HEK293 (cell line): ENCODE measurements at regions not wholly inside any gene's neighbourhood (a gene's known extent, or its start where the extent isn't known, plus 50 kb on each side); places are given as distances from the start of the nearest gene placed in this dataset.

ENCODE experiments used
- CTCF ChIA-PET: fragments of 350-600 bp; formaldehyde crosslinking; extraction: SDS; loops from one replicate; lab custom pipeline; 2021; ENCODE audit warnings: antibody characterized with exemption; lab: Yijun Ruan, JAX
- POLR2A ChIA-PET: fragments of 300-600 bp; formaldehyde crosslinking; extraction: SDS; loops from one replicate; lab custom pipeline; 2020; ENCODE audit warnings: antibody characterized with exemption, inconsistent platforms; lab: Yijun Ruan, JAX
- H3K27ac ChIP-seq: fragments of 200-500 bp; sonication (Bioruptor generic); 2 replicates; pipeline ENCODE4 v1.5.1; 2014; ENCODE audit warnings: low read depth, low read length, control low read depth, inconsistent platforms; ENCODE audit errors: extremely low read depth
- H3K36me3 ChIP-seq, 2 experiments: fragments of 200-500 bp in 1 of 2; sonication (Bioruptor generic) in 1 of 2; 1 replicate in 1 of 2; 2 replicates in 1 of 2; pipeline ENCODE4 v1.5.1; 2014 to 2017; ENCODE audit warnings: inconsistent platforms in 2 of 2, low read length in 2 of 2; ENCODE audit not compliant: control insufficient read depth in 2 of 2, insufficient read depth in 1 of 2
- H3K4me1 ChIP-seq: fragments of 200-500 bp; sonication (Bioruptor generic); 2 replicates; pipeline ENCODE4 v1.5.1; 2014; ENCODE audit warnings: mild to moderate bottlenecking, low read length, inconsistent platforms; ENCODE audit not compliant: control insufficient read depth, insufficient read depth
- H3K4me3 ChIP-seq: 2 replicates; pipeline ENCODE4 v1.5.1; 2011; ENCODE audit warnings: low read depth, mild to moderate bottlenecking, control low read depth, low read length, moderate library complexity
- H3K9me3 ChIP-seq: fragments of 200-500 bp; sonication (Bioruptor generic); 2 replicates; pipeline ENCODE4 v1.5.1; 2014; ENCODE audit warnings: low read depth, low read length, inconsistent platforms; ENCODE audit not compliant: control insufficient read depth, insufficient read depth
- IKZF3 ChIP-seq: fragments of 450-650 bp; IDR thresholded peaks from 2 replicates; pipeline ENCODE4 v1.5.0; 2018; ENCODE audit warnings: missing biosample characterization, mild to moderate bottlenecking, missing genetic modification characterization, moderate library complexity
- PRDM4 ChIP-seq: fragments of 450-650 bp; formaldehyde crosslinking; IDR thresholded peaks from 2 replicates; pipeline ENCODE4 v1.5.1; 2017; ENCODE audit warnings: missing biosample characterization, missing genetic modification characterization
- YY1 ChIP-seq: fragments of 450-650 bp; formaldehyde crosslinking; IDR thresholded peaks from 2 replicates; pipeline ENCODE4 v1.5.1; 2018; ENCODE audit warnings: missing biosample characterization, missing genetic modification characterization
- ZBTB6 ChIP-seq: fragments of 450-650 bp; formaldehyde crosslinking; IDR thresholded peaks from 2 replicates; pipeline ENCODE4 v1.5.1; 2017; ENCODE audit warnings: missing biosample characterization, missing genetic modification characterization
- ZFP41 ChIP-seq: fragments of 450-650 bp; formaldehyde crosslinking; IDR thresholded peaks from 2 replicates; pipeline ENCODE4 v1.5.1; 2016; ENCODE audit warnings: missing biosample characterization, missing genetic modification characterization, borderline replicate concordance
- ZFP69B ChIP-seq: fragments of 450-650 bp; formaldehyde crosslinking; IDR thresholded peaks from 2 replicates; pipeline ENCODE4 v1.5.1; 2016; ENCODE audit warnings: missing biosample characterization, missing genetic modification characterization
- ZNF10 ChIP-seq: fragments of 450-650 bp; formaldehyde crosslinking; IDR thresholded peaks from 2 replicates; pipeline ENCODE4 v1.5.1; 2017; ENCODE audit warnings: missing biosample characterization, missing genetic modification characterization
- ZNF121 ChIP-seq: fragments of 450-650 bp; formaldehyde crosslinking; IDR thresholded peaks from 2 replicates; pipeline ENCODE4 v1.5.1; 2016; ENCODE audit warnings: missing biosample characterization, missing genetic modification characterization
- ZNF157 ChIP-seq: fragments of 450-650 bp; formaldehyde crosslinking; IDR thresholded peaks from 2 replicates; pipeline ENCODE4 v1.5.1; 2016; ENCODE audit warnings: missing biosample characterization, missing genetic modification characterization
- ZNF16 ChIP-seq: fragments of 450-650 bp; formaldehyde crosslinking; IDR thresholded peaks from 2 replicates; pipeline ENCODE4 v1.5.1; 2016; ENCODE audit warnings: low read depth, missing biosample characterization, missing genetic modification characterization
- ZNF302 ChIP-seq: fragments of 450-650 bp; formaldehyde crosslinking; IDR thresholded peaks from 2 replicates; pipeline ENCODE4 v1.5.1; 2016; ENCODE audit warnings: missing biosample characterization, missing genetic modification characterization, low read depth
- ZNF48 ChIP-seq: fragments of 450-650 bp; formaldehyde crosslinking; IDR thresholded peaks from 2 replicates; pipeline ENCODE4 v1.5.1; 2016; ENCODE audit warnings: missing biosample characterization, missing genetic modification characterization
- ZNF521 ChIP-seq: fragments of 450-650 bp; formaldehyde crosslinking; IDR thresholded peaks from 2 replicates; pipeline ENCODE4 v1.5.1; 2017; ENCODE audit warnings: missing biosample characterization, mild to moderate bottlenecking, missing genetic modification characterization
- ZNF544 ChIP-seq: fragments of 450-650 bp; formaldehyde crosslinking; IDR thresholded peaks from 2 replicates; pipeline ENCODE4 v1.5.0; 2017; ENCODE audit warnings: missing biosample characterization, missing genetic modification characterization
- ZNF600 ChIP-seq: fragments of 450-650 bp; formaldehyde crosslinking; IDR thresholded peaks from 2 replicates; pipeline ENCODE4 v1.5.1; 2016; ENCODE audit warnings: missing biosample characterization, missing genetic modification characterization
- ZNF610 ChIP-seq: fragments of 450-650 bp; formaldehyde crosslinking; IDR thresholded peaks from 2 replicates; pipeline ENCODE4 v1.5.1; 2016; ENCODE audit warnings: missing biosample characterization, missing genetic modification characterization, borderline replicate concordance
- ZNF654 ChIP-seq: fragments of 450-650 bp; formaldehyde crosslinking; IDR thresholded peaks from 2 replicates; pipeline ENCODE4 v1.5.1; 2016; ENCODE audit warnings: low read depth, missing biosample characterization, missing genetic modification characterization
- ZNF707 ChIP-seq: fragments of 450-650 bp; formaldehyde crosslinking; IDR thresholded peaks from 2 replicates; pipeline ENCODE4 v1.5.1; 2016; ENCODE audit warnings: missing biosample characterization, missing genetic modification characterization
- TF ChIP-seq, protein P1 (sequence below): fragments of 450-650 bp; formaldehyde crosslinking; IDR thresholded peaks from 2 replicates; pipeline ENCODE4 v1.5.1; 2017; ENCODE audit warnings: missing biosample characterization, missing genetic modification characterization

DNA sequence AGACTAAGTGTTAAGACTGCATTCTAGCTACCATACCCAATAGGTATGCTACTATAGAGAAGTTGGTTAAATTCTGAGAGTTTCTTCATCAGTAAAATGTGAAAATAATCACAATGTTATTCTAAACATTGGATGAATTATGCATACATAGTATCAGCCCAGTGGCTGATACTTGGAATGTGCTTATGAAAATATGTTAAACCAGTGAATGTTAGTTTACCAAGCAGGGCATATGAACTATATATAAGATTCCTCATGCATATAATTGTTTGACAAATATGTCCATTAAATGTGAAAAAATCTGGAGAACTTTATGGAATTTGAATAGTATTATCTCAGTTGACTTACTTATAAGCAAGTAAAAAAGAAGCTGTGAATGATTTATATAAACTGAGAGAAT, 296.1 kb downstream of the IL15 start:
- no peaks in the 10 kb centered on the region for H3K4me1 ChIP-seq
- no peak overlapping the region for H3K27ac ChIP-seq
- POLR2A ChIA-PET: no interaction called here
- CTCF ChIA-PET: no interaction called here
- H3K36me3 ChIP-seq: no peaks in the 10 kb centered on the region
- no peak overlapping the region for H3K4me3 ChIP-seq
- no peak for TF ChIP-seq ZNF121 (tag by site-specific recombination)
- TF ChIP-seq ZNF48: no peak
- TF ChIP-seq PRDM4: no peak
- TF ChIP-seq ZFP69B (tag by site-specific recombination): no peak
- TF ChIP-seq, protein P1, sequence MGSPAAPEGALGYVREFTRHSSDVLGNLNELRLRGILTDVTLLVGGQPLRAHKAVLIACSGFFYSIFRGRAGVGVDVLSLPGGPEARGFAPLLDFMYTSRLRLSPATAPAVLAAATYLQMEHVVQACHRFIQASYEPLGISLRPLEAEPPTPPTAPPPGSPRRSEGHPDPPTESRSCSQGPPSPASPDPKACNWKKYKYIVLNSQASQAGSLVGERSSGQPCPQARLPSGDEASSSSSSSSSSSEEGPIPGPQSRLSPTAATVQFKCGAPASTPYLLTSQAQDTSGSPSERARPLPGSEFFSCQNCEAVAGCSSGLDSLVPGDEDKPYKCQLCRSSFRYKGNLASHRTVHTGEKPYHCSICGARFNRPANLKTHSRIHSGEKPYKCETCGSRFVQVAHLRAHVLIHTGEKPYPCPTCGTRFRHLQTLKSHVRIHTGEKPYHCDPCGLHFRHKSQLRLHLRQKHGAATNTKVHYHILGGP (tag by site-specific recombination): no peak
- TF ChIP-seq ZNF544 (tag by site-specific recombination): no peak
- TF ChIP-seq ZNF521 (tag by site-specific recombination): no peak
- no peak for TF ChIP-seq IKZF3 (tag by site-specific recombination)
- no peak for TF ChIP-seq ZNF16
- no peaks in the 10 kb centered on the region for H3K9me3 ChIP-seq

GRCh38 chr4:141933978-141934377, 297.6 kb downstream of the IL15 start:
- CTCF ChIA-PET: no interaction called here
- Histone ChIP-seq H3K4me1 (no peaks in the 10 kb centered on the region), H3K9me3 (no peaks in the 10 kb centered on the region), H3K4me3 (no peak overlapping the region), H3K36me3 (no peaks in the 10 kb centered on the region), H3K27ac (no peak overlapping the region)
- no peak for TF ChIP-seq YY1 (tag by site-specific recombination)
- TF ChIP-seq ZNF610 (tag by site-specific recombination): no peak
- TF ChIP-seq ZNF10 (tag by site-specific recombination): no peak
- TF ChIP-seq ZNF600 (tag by site-specific recombination): no peak
- TF ChIP-seq ZFP41 (tag by site-specific recombination): no peak
- POLR2A ChIA-PET: no interaction called here

DNA sequence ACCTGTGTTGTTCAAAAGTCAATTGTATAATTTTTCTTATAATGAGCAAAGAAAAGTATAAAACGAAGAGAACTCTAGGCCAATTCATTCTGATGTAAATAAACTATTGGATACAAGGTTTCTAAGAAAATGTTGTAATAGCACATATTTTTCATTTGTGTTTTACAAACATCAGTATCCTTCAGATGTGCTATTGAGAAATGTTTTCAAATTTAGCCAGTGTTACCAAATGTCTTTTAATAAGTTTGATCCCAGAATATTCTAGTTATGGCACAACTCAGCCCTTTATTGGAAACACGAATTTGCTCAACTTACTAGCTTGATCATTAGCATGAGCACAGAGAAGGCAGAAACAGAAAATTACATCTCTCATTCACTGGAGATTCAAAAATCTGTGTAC, 319.3 kb downstream of the IL15 start:
- POLR2A ChIA-PET: no interaction called here
- CTCF ChIA-PET: interaction anchor here (0.7 kb wide), 1 partner anchor 1831 kb away, joined by 3 read pairs; no protein-coding TSS in a partner anchor
- H3K27ac ChIP-seq: no peak overlapping the region
- TF ChIP-seq ZNF302: no peak
- TF ChIP-seq ZNF157 (tag by site-specific recombination): no peak
- TF ChIP-seq ZBTB6: no peak
- TF ChIP-seq ZNF707: no peak
- no peak for TF ChIP-seq ZNF654
- TF ChIP-seq, all 188 proteins: peak for 0
- Histone ChIP-seq H3K9me3 (no peaks in the 10 kb centered on the region), H3K4me1 (no peaks in the 10 kb centered on the region), H3K4me3 (no peak overlapping the region), H3K36me3 (no peaks in the 10 kb centered on the region)
